ENCODE measurements at regions not wholly inside any gene's neighbourhood (a gene's known extent, or its start where the extent isn't known, plus 50 kb on each side); places are given as distances from the start of the nearest gene placed in this dataset.

DNA sequence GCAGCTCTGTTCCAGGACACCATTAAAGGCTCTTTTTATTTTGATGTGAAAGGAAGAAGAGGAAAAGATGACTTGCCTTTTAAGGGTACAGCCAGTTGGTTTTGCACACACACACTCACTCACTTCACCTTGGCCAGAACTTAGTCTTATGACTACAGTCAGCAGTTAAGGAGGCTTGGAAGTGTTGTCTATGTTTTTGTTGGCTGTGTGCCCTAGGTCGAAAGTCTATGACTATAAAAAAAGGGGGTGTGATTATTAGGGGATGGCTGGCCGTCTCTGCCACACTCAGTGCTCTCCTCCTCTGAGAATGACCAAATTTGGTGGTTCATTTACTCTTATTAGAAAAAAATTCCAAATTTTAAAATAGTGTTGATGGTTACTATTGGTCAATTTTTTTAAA lies 139.5 kb upstream of the OTX2 start:
- no peak for DNase-seq (ENCODE audit: low spot score, unreplicated experiment)
- TF ChIP-seq CTCF (IDR thresholded peaks at IDR 0.05; ENCODE audit: unreplicated experiment): no peak
- no peak overlapping the region for H3K27ac Mint-ChIP-seq
- H3K4me3 Mint-ChIP-seq (ENCODE audit: low read depth): no peak overlapping the region
- H3K4me1 Mint-ChIP-seq (ENCODE audit: low read depth): peaks cover 13% of the 10 kb centered on the region
- H3K36me3 Mint-ChIP-seq (ENCODE audit: insufficient read depth): no peaks in the 10 kb centered on the region
- H3K9me3 Mint-ChIP-seq (ENCODE audit: low read depth): no peaks in the 10 kb centered on the region
- peaks cover 56% of the 10 kb centered on the region for H3K27me3 Mint-ChIP-seq

DNA sequence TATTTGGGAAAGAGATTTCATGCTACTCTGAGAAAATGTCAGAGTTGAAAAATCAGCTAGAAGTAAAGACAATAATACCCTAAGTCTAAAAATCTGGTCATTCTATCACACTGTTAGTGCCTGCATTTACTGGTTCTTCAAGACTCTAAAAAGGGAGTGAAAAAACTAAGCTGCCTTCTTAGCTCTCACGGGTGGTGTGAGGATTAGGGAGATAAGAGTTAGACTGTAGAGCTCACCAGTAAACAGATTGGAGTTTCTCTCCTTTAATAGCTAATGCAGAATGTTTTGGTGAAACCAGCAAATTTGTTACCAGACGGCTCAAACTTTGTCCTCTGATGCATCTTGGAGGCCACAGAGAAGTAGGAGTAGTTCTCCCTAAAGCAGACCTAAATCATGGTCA lies 135.0 kb upstream of the OTX2 start:
- H3K4me3 Mint-ChIP-seq (ENCODE audit: low read depth): no peak overlapping the region
- H3K36me3 Mint-ChIP-seq (ENCODE audit: insufficient read depth): peaks cover 1% of the 10 kb centered on the region
- no peak for TF ChIP-seq CTCF (IDR thresholded peaks at IDR 0.05; ENCODE audit: unreplicated experiment)
- no peak for DNase-seq (ENCODE audit: low spot score, unreplicated experiment)
- H3K27ac Mint-ChIP-seq: no peak overlapping the region
- H3K4me1 Mint-ChIP-seq (ENCODE audit: low read depth): no peaks in the 10 kb centered on the region
- H3K9me3 Mint-ChIP-seq (ENCODE audit: low read depth): peaks cover 9% of the 10 kb centered on the region
- peaks cover 42% of the 10 kb centered on the region for H3K27me3 Mint-ChIP-seq

- peaks cover 9% of the 10 kb centered on the region for H3K9me3 Mint-ChIP-seq (ENCODE audit: low read depth)
- H3K36me3 Mint-ChIP-seq (ENCODE audit: insufficient read depth): peaks cover 1% of the 10 kb centered on the region
- no peak overlapping the region for H3K27ac Mint-ChIP-seq
- no peak for TF ChIP-seq CTCF (IDR thresholded peaks at IDR 0.05; ENCODE audit: unreplicated experiment)
- no peaks in the 10 kb centered on the region for H3K4me1 Mint-ChIP-seq (ENCODE audit: low read depth)
- no peak overlapping the region for H3K4me3 Mint-ChIP-seq (ENCODE audit: low read depth)
- DNase-seq (ENCODE audit: low spot score, unreplicated experiment): no peak
- peaks cover 37% of the 10 kb centered on the region for H3K27me3 Mint-ChIP-seq
Measured at GRCh38 chr14:56944397-56944796, 134.1 kb upstream of the OTX2 start.

DNA sequence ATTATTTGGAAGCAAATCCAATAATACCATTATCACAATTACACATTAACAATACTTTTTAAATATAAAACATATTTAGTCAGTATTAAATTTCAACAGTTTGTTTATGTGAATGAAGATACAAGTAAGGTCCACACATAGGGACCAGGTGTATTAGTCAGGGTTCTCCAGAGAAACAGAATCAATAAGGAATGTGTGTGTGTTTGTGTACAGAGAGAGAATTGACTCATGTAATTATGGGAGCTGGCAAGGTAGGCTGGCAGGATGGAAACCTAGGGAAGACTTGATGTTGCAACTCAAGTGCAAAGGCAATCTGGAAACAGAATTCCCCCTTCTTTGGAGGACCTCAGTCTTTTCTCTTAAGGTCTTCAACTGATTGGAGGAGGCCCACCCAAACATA lies 123.2 kb upstream of the OTX2 start:
- H3K36me3 Mint-ChIP-seq (ENCODE audit: insufficient read depth): no peaks in the 10 kb centered on the region
- H3K4me3 Mint-ChIP-seq (ENCODE audit: low read depth): no peak overlapping the region
- H3K4me1 Mint-ChIP-seq (ENCODE audit: low read depth): peaks cover 3% of the 10 kb centered on the region
- H3K9me3 Mint-ChIP-seq (ENCODE audit: low read depth): peaks cover 3% of the 10 kb centered on the region
- DNase-seq (ENCODE audit: low spot score, unreplicated experiment): no peak
- H3K27me3 Mint-ChIP-seq: peaks cover 4% of the 10 kb centered on the region
- no peak overlapping the region for H3K27ac Mint-ChIP-seq
- no peak for TF ChIP-seq CTCF (IDR thresholded peaks at IDR 0.05; ENCODE audit: unreplicated experiment)

DNA sequence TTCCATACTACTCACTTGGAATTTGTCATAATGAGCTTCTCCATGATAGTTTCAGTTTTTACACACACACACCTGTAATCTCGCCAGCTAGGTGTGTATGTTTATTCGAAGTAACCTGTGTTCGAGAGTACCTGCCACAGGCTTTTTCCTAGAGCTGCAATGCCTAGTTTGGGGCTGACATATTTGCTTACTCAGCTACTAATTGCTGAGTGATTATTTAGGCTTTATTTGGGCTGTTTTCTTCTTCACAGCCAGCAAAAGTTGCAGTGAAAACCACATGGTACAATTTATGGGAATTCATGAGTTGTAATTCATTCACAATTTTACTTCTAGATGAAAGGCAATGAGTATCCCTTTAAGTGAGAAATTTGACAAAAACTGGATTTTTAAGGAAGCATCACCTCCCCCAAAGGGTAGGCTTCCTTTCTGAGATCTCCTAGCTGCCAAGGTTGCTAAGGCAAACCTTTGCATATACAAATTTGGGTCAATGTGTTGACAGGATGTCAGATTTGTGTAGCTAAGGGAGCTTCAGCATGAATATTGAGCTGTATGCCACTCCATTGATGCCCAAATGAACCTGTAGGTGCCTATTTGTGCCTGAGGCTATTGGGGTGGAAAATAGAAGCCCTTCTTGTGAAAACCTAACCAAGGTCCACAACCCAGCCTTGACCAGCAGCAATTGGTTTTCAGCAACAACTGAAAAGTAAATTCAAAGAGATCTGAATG lies 108.7 kb upstream of the OTX2 start:
- H3K4me3 Mint-ChIP-seq (ENCODE audit: low read depth): no peak overlapping the region
- H3K9me3 Mint-ChIP-seq (ENCODE audit: low read depth): peaks cover 7% of the 10 kb centered on the region
- no peaks in the 10 kb centered on the region for H3K36me3 Mint-ChIP-seq (ENCODE audit: insufficient read depth)
- no peaks in the 10 kb centered on the region for H3K27me3 Mint-ChIP-seq
- no peaks in the 10 kb centered on the region for H3K4me1 Mint-ChIP-seq (ENCODE audit: low read depth)
- DNase-seq (ENCODE audit: low spot score, unreplicated experiment): no peak
- H3K27ac Mint-ChIP-seq: no peak overlapping the region
- no peak for TF ChIP-seq CTCF (IDR thresholded peaks at IDR 0.05; ENCODE audit: unreplicated experiment)

All from progenitor cell of endocrine pancreas (in vitro differentiated cells).